ENCODE measurements at regions not wholly inside any gene's neighbourhood (a gene's known extent, or its start where the extent isn't known, plus 50 kb on each side); places are given as distances from the start of the nearest gene placed in this dataset.

DNA sequence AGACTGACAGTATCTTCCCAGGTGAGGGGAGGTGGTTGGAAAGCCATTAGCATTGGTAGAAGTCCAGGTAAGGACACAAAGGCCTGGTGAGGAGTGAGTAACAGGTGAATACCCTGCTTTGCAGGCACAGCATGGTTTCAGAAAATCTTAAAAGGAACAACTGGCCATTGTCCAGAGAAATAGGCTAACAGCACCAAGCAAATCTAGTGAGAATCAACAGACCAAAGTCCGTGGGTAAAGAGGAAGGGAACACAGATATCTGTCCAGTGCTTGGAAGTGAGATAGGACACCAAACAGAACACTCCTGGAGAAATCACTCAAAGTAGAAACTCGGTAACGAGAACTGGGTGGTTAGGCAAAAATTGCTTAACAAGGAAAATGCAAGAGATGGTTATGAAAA lies 88.8 kb upstream of the RPRM start (continued):
- TF ChIP-seq SOX6 (IDR thresholded peaks at IDR 0.05) (no peak), SOX6 (CRISPR knock-in tag; IDR thresholded peaks at IDR 0.05) (peak; percentile 39; the same call in 1 of the 2 replicates), ZNF644 (CRISPR knock-in tag; IDR thresholded peaks at IDR 0.05; ENCODE audit: low read depth) (peak; percentile 20; the same call in 1 of the 2 replicates), BORCS8-MEF2B (CRISPR knock-in tag; IDR thresholded peaks at IDR 0.05) (no peak), BCL6 (CRISPR knock-in tag; IDR thresholded peaks at IDR 0.05) (peak; percentile 58; the same call in 1 of the 2 replicates), DR1 (CRISPR knock-in tag; IDR thresholded peaks at IDR 0.05) (no peak), HNRNPK (IDR thresholded peaks at IDR 0.05; ENCODE audit: low read depth, low read length, poor library complexity, severe bottlenecking) (no peak), SOX13 (IDR thresholded peaks at IDR 0.05) (no peak), SOX13 (CRISPR knock-in tag; conservative IDR thresholded peaks at IDR 0.05 in 1 of 2, IDR thresholded peaks at IDR 0.05 in 1 of 2) (peak in 1 of 2 experiments; percentile 66; a peak in 2 of 4 replicates), SMYD3 (CRISPR knock-in tag; IDR thresholded peaks at IDR 0.05) (no peak), FOXA3 (CRISPR knock-in tag; IDR thresholded peaks at IDR 0.05) (peak; percentile 19; the same call in 1 of the 2 replicates), EZH2 (conservative IDR thresholded peaks at IDR 0.05; ENCODE audit: low read depth, low read length) (no peak)
- TF ChIP-seq, protein P1, sequence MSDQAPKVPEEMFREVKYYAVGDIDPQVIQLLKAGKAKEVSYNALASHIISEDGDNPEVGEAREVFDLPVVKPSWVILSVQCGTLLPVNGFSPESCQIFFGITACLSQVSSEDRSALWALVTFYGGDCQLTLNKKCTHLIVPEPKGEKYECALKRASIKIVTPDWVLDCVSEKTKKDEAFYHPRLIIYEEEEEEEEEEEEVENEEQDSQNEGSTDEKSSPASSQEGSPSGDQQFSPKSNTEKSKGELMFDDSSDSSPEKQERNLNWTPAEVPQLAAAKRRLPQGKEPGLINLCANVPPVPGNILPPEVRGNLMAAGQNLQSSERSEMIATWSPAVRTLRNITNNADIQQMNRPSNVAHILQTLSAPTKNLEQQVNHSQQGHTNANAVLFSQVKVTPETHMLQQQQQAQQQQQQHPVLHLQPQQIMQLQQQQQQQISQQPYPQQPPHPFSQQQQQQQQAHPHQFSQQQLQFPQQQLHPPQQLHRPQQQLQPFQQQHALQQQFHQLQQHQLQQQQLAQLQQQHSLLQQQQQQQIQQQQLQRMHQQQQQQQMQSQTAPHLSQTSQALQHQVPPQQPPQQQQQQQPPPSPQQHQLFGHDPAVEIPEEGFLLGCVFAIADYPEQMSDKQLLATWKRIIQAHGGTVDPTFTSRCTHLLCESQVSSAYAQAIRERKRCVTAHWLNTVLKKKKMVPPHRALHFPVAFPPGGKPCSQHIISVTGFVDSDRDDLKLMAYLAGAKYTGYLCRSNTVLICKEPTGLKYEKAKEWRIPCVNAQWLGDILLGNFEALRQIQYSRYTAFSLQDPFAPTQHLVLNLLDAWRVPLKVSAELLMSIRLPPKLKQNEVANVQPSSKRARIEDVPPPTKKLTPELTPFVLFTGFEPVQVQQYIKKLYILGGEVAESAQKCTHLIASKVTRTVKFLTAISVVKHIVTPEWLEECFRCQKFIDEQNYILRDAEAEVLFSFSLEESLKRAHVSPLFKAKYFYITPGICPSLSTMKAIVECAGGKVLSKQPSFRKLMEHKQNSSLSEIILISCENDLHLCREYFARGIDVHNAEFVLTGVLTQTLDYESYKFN (CRISPR knock-in tag; conservative IDR thresholded peaks at IDR 0.05) = peak; percentile 52
- TF ChIP-seq, protein P2, sequence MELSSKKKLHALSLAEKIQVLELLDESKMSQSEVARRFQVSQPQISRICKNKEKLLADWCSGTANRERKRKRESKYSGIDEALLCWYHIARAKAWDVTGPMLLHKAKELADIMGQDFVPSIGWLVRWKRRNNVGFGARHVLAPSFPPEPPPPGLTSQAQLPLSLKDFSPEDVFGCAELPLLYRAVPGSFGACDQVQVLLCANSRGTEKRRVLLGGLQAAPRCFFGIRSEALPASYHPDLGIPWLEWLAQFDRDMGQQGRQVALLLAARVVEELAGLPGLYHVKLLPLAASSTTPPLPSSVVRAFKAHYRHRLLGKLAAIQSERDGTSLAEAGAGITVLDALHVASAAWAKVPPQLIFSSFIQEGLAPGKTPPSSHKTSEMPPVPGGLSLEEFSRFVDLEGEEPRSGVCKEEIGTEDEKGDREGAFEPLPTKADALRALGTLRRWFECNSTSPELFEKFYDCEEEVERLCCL (CRISPR knock-in tag; IDR thresholded peaks at IDR 0.05; ENCODE audit: borderline replicate concordance) = no peak
